Left ventricle myocardium inferior (tissue), 1 donor: ENCODE measurements at regions not wholly inside any gene's neighbourhood (a gene's known extent, or its start where the extent isn't known, plus 50 kb on each side); places are given as distances from the start of the nearest gene placed in this dataset.

Experiments used
- DNase-seq: peaks from one replicate; pipeline ENCODE4 v3.0.0-alpha.2; 2020
- H3K27ac ChIP-seq: fragments of 200-600 bp; replicated peaks from 2 replicates; pipeline ENCODE4 v1.8.0; 2021
- H3K27me3 ChIP-seq: fragments of 200-600 bp; 2 replicates; pipeline ENCODE4 v1.8.0; 2021; ENCODE audit warnings: low read depth
- H3K36me3 ChIP-seq: fragments of 200-600 bp; 2 replicates; pipeline ENCODE4 v1.8.0; 2021
- H3K4me1 ChIP-seq: fragments of 200-600 bp; 2 replicates; pipeline ENCODE4 v1.8.0; 2021
- H3K4me3 ChIP-seq: fragments of 200-600 bp; 2 replicates; pipeline ENCODE4 v1.8.0; 2021; ENCODE audit warnings: mild to moderate bottlenecking, moderate library complexity
- H3K9me3 ChIP-seq: fragments of 200-600 bp; replicated peaks from 2 replicates; pipeline ENCODE4 v1.8.0; 2021
- intact Hi-C: fragments of 100-400 bp; cut with micrococcal nuclease; formaldehyde crosslinking; loops from one replicate; pipeline ENCODE4 v1.11.0; 2022
- TF ChIP-seq, protein P1 (sequence below): fragments of 200-600 bp; IDR thresholded peaks from 2 replicates; pipeline ENCODE4 v1.8.0; 2021; ENCODE audit warnings: antibody characterized with exemption, mild to moderate bottlenecking, borderline replicate concordance
- donor health status: DM: no; HTN: yes; CAD: no; lungs with severe emphysema.

- H3K9me3 ChIP-seq: no peaks in the 10 kb centered on the region
- H3K36me3 ChIP-seq: no peaks in the 10 kb centered on the region
- peak overlapping the region; percentile 15 for H3K4me3 ChIP-seq
- DNase-seq: no peak
- no peaks in the 10 kb centered on the region for H3K27me3 ChIP-seq
- intact Hi-C loops: no loop called here
- H3K4me1 ChIP-seq: peaks cover 33% of the 10 kb centered on the region
- peak overlapping the region; percentile 80 for H3K27ac ChIP-seq
- TF ChIP-seq, protein P1, sequence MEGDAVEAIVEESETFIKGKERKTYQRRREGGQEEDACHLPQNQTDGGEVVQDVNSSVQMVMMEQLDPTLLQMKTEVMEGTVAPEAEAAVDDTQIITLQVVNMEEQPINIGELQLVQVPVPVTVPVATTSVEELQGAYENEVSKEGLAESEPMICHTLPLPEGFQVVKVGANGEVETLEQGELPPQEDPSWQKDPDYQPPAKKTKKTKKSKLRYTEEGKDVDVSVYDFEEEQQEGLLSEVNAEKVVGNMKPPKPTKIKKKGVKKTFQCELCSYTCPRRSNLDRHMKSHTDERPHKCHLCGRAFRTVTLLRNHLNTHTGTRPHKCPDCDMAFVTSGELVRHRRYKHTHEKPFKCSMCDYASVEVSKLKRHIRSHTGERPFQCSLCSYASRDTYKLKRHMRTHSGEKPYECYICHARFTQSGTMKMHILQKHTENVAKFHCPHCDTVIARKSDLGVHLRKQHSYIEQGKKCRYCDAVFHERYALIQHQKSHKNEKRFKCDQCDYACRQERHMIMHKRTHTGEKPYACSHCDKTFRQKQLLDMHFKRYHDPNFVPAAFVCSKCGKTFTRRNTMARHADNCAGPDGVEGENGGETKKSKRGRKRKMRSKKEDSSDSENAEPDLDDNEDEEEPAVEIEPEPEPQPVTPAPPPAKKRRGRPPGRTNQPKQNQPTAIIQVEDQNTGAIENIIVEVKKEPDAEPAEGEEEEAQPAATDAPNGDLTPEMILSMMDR: no peak
These were observed 561.9 kb upstream of the ID2 start for GRCh38 chr2:8119782-8120505.

DNA sequence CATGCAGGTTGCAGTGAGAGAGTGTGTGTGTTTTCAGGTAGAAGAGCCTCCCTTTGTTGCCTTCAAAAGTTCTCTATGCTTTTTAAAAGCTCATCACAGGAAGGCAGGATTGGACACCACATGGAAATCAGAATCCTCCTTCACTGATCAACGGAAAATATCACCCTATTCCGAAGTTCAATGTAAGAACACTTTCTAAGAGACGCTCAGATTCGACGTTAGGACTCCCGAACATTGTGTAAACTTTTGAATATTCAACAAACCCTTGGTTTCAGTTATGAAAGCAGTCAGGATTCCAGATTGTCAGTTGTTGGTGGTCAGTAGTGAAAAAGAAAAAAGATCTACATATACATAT is 561.4 kb upstream of the ID2 start:
- TF ChIP-seq, protein P1: no peak
- Histone ChIP-seq H3K27me3 (no peaks in the 10 kb centered on the region), H3K4me3 (no peak overlapping the region), H3K4me1 (peaks cover 33% of the 10 kb centered on the region), H3K27ac (peak overlapping the region; percentile 80), H3K36me3 (no peaks in the 10 kb centered on the region), H3K9me3 (no peaks in the 10 kb centered on the region)
- no peak for DNase-seq
- intact Hi-C loops: no loop called here

- TF ChIP-seq, protein P1: no peak
- no peak overlapping the region for H3K4me3 ChIP-seq
- intact Hi-C loops: no loop called here
- DNase-seq: no peak
- no peaks in the 10 kb centered on the region for H3K36me3 ChIP-seq
- no peaks in the 10 kb centered on the region for H3K27me3 ChIP-seq
- H3K27ac ChIP-seq: no peak overlapping the region
- no peaks in the 10 kb centered on the region for H3K9me3 ChIP-seq
- H3K4me1 ChIP-seq: peaks cover 33% of the 10 kb centered on the region
These were observed 560.6 kb upstream of the ID2 start for GRCh38 chr2:8121022-8121825.

- TF ChIP-seq, protein P1: no peak
- no peak overlapping the region for H3K4me3 ChIP-seq
- no peaks in the 10 kb centered on the region for H3K9me3 ChIP-seq
- no peak for DNase-seq
- H3K27me3 ChIP-seq: no peaks in the 10 kb centered on the region
- H3K27ac ChIP-seq: peak overlapping the region; percentile 1
- no peaks in the 10 kb centered on the region for H3K36me3 ChIP-seq
- intact Hi-C loops: no loop called here
- H3K4me1 ChIP-seq: peaks cover 33% of the 10 kb centered on the region
These were observed 559.9 kb upstream of the ID2 start for GRCh38 chr2:8121826-8122513.

- TF ChIP-seq, protein P1: no peak
- Histone ChIP-seq H3K27ac (peak overlapping the region; percentile 1), H3K9me3 (peaks cover 2% of the 10 kb centered on the region), H3K27me3 (no peaks in the 10 kb centered on the region), H3K4me3 (no peak overlapping the region), H3K36me3 (no peaks in the 10 kb centered on the region), H3K4me1 (peaks cover 33% of the 10 kb centered on the region)
- no peak for DNase-seq
- intact Hi-C loops: no loop called here
These were observed 559.3 kb upstream of the ID2 start for GRCh38 chr2:8122520-8122919.
